HL-60 (cell line): ENCODE measurements at regions not wholly inside any gene's neighbourhood (a gene's known extent, or its start where the extent isn't known, plus 50 kb on each side); places are given as distances from the start of the nearest gene placed in this dataset.

Experiments used
- DNase-seq, 2 experiments: peaks; one replicate each; pipeline ENCODE4 v3.0.0-alpha.2; 2010 to 2020; ENCODE audit warnings: low read depth in 1 of 2, low spot score in 1 of 2
- H3K27ac ChIP-seq: fragments of 250-450 bp; sonication (Bioruptor Pico); replicated peaks from 2 replicates; pipeline ENCODE4 v1.5.1; 2020; ENCODE audit warnings: mild to moderate bottlenecking, moderate library complexity
- H3K27me3 ChIP-seq: fragments of 250-450 bp; sonication (Bioruptor Pico); 2 replicates; pipeline ENCODE4 v1.5.1; 2021; ENCODE audit warnings: mild to moderate bottlenecking, moderate library complexity; ENCODE audit not compliant: insufficient read depth, poor library complexity, severe bottlenecking
- H3K4me3 ChIP-seq: replicated peaks from 2 replicates; pipeline ENCODE4 v1.5.1; 2011; ENCODE audit warnings: mild to moderate bottlenecking, control low read depth, low read length; ENCODE audit not compliant: insufficient read depth
- CTCF ChIP-seq: IDR thresholded peaks from one replicate; pipeline ENCODE4 v1.5.1; 2011; ENCODE audit warnings: low read length, control low read depth, inconsistent platforms; ENCODE audit not compliant: insufficient read depth
- GABPA ChIP-seq: IDR thresholded peaks from 2 replicates; pipeline ENCODE4 v1.6.1; 2012; ENCODE audit warnings: low read depth
- POLR2AphosphoS5 ChIP-seq: IDR thresholded peaks from 2 replicates; pipeline ENCODE4 v1.6.1; 2012; ENCODE audit warnings: low read depth
- SPI1 ChIP-seq: IDR thresholded peaks from 2 replicates; pipeline ENCODE4 v1.6.1; 2012; ENCODE audit warnings: low read depth, mild to moderate bottlenecking, borderline replicate concordance
- TF ChIP-seq, protein P1 (sequence below): IDR thresholded peaks from 2 replicates; pipeline ENCODE4 v1.6.1; 2012; ENCODE audit warnings: low read depth; ENCODE audit not compliant: insufficient replicate concordance

GRCh38 chr16:76222087-76222486 is 55.1 kb upstream of the CNTNAP4 start:
- TF ChIP-seq, protein P1, sequence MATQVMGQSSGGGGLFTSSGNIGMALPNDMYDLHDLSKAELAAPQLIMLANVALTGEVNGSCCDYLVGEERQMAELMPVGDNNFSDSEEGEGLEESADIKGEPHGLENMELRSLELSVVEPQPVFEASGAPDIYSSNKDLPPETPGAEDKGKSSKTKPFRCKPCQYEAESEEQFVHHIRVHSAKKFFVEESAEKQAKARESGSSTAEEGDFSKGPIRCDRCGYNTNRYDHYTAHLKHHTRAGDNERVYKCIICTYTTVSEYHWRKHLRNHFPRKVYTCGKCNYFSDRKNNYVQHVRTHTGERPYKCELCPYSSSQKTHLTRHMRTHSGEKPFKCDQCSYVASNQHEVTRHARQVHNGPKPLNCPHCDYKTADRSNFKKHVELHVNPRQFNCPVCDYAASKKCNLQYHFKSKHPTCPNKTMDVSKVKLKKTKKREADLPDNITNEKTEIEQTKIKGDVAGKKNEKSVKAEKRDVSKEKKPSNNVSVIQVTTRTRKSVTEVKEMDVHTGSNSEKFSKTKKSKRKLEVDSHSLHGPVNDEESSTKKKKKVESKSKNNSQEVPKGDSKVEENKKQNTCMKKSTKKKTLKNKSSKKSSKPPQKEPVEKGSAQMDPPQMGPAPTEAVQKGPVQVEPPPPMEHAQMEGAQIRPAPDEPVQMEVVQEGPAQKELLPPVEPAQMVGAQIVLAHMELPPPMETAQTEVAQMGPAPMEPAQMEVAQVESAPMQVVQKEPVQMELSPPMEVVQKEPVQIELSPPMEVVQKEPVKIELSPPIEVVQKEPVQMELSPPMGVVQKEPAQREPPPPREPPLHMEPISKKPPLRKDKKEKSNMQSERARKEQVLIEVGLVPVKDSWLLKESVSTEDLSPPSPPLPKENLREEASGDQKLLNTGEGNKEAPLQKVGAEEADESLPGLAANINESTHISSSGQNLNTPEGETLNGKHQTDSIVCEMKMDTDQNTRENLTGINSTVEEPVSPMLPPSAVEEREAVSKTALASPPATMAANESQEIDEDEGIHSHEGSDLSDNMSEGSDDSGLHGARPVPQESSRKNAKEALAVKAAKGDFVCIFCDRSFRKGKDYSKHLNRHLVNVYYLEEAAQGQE = no peak
- no peak for TF ChIP-seq POLR2AphosphoS5
- no peak for TF ChIP-seq SPI1
- no peak for TF ChIP-seq CTCF
- TF ChIP-seq GABPA = no peak
- no peak overlapping the region for H3K4me3 ChIP-seq
- no peak overlapping the region for H3K27ac ChIP-seq
- DNase-seq = no peak
- H3K27me3 ChIP-seq = no peaks in the 10 kb centered on the region

- H3K27ac ChIP-seq = no peak overlapping the region
- no peak overlapping the region for H3K4me3 ChIP-seq
- DNase-seq = no peak
- no peak for TF ChIP-seq CTCF
- TF ChIP-seq, protein P1 = no peak
- TF ChIP-seq GABPA = no peak
- no peak for TF ChIP-seq SPI1
- no peak for TF ChIP-seq POLR2AphosphoS5
- H3K27me3 ChIP-seq = no peaks in the 10 kb centered on the region
Measured at GRCh38 chr16:76222853-76223252, 54.3 kb upstream of the CNTNAP4 start.

DNA sequence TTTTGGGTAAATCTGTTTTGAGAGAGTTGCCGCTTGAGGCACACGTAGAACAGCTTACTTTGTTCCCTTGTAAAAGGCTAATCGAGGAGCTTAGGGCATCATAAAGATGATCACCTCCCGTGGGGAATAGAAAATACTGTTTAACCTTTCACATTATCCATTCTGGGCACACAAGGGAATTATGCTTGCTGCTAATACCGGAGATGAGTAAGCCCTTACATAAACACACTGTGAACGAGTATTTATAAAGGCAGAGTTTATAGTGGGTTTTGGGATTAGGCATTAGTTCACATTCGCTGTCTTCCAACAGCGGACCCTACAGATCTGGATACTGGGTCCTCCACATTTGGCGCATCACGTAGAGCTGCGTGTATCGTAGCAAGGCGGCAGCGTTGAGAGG is 51.2 kb upstream of the CNTNAP4 start:
- no peaks in the 10 kb centered on the region for H3K27me3 ChIP-seq
- H3K4me3 ChIP-seq = no peak overlapping the region
- DNase-seq = no peak
- no peak overlapping the region for H3K27ac ChIP-seq
- TF ChIP-seq CTCF = no peak
- no peak for TF ChIP-seq SPI1
- TF ChIP-seq, protein P1 = no peak
- TF ChIP-seq GABPA = no peak
- no peak for TF ChIP-seq POLR2AphosphoS5
